CD4-positive, alpha-beta T cell (primary cell): ENCODE measurements at regions not wholly inside any gene's neighbourhood (a gene's known extent, or its start where the extent isn't known, plus 50 kb on each side); places are given as distances from the start of the nearest gene placed in this dataset.

Source experiments
- ATAC-seq: fragments of 200-7000 bp; cut with Tn5 transposase; one replicate; pipeline ENCODE4 v1.10.0; 2022; ENCODE audit warnings: mild to moderate bottlenecking; ENCODE audit not compliant: poor library complexity
- CTCF ChIA-PET: fragments of 350-600 bp; sonication (Branson Sonifier 250); formaldehyde crosslinking; loops from one replicate; lab custom pipeline; 2021; ENCODE audit warnings: antibody characterized with exemption, inconsistent platforms; lab: Charles Lee
- POLR2A ChIA-PET: fragments of 350-600 bp; sonication (Branson Sonifier 250); formaldehyde crosslinking; loops from one replicate; lab custom pipeline; 2021; ENCODE audit warnings: antibody characterized with exemption, inconsistent platforms; lab: Charles Lee
- DNase-seq, 14 experiments: peaks; one replicate each; pipeline ENCODE4 v3.0.0-alpha.2; 2013 to 2020; ENCODE audit warnings: mixed read lengths in 2 of 14
- H3K27ac ChIP-seq, 2 donors: one replicate each; pipeline versions ENCODE4 v1.5.1 to v1.7.0; 2013; ENCODE audit warnings: low read length in 2 of 2, low read depth in 1 of 2, mild to moderate bottlenecking in 1 of 2
- H3K27me3 ChIP-seq, 2 experiments: 1 replicate in 1 of 2; 2 replicates in 1 of 2; pipeline versions ENCODE4 v1.6.1 to v1.7.0; 2013; ENCODE audit warnings: low read length in 2 of 2, control low read depth in 1 of 2, mild to moderate bottlenecking in 1 of 2, moderate library complexity in 1 of 2; ENCODE audit not compliant: insufficient read depth in 2 of 2, control insufficient read depth in 1 of 2
- H3K36me3 ChIP-seq: one replicate; pipeline ENCODE4 v1.6.1; 2013; ENCODE audit warnings: low read length, control low read depth; ENCODE audit not compliant: insufficient read depth
- H3K4me1 ChIP-seq: one replicate; pipeline ENCODE4 v1.6.1; 2013; ENCODE audit warnings: low read length, control low read depth; ENCODE audit not compliant: insufficient read depth
- H3K4me3 ChIP-seq: one replicate; pipeline ENCODE4 v1.5.1; 2013; ENCODE audit warnings: mild to moderate bottlenecking, low read length, moderate library complexity
- H3K9me3 ChIP-seq, 2 experiments: 1 replicate in 1 of 2; 2 replicates in 1 of 2; pipeline versions ENCODE4 v1.6.1 to v1.7.0; 2013; ENCODE audit warnings: low read length in 2 of 2, mild to moderate bottlenecking in 2 of 2, control low read depth in 1 of 2, moderate library complexity in 1 of 2; ENCODE audit not compliant: control insufficient read depth in 1 of 2, insufficient read depth in 1 of 2
- H3K27ac Mint-ChIP-seq: one replicate; pipeline ENCODE4 v1.8.0; 2020; ENCODE audit warnings: mixed read lengths
- H3K27me3 Mint-ChIP-seq: one replicate; pipeline ENCODE4 v1.8.0; 2021; ENCODE audit warnings: mixed read lengths
- H3K36me3 Mint-ChIP-seq: one replicate; pipeline ENCODE4 v1.8.0; 2021; ENCODE audit warnings: low read depth, mixed read lengths
- H3K4me1 Mint-ChIP-seq: one replicate; pipeline ENCODE4 v1.8.0; 2021; ENCODE audit warnings: low read depth, mixed read lengths
- H3K4me3 Mint-ChIP-seq: one replicate; pipeline ENCODE4 v1.8.0; 2020; ENCODE audit warnings: mild to moderate bottlenecking, mixed read lengths
- H3K9me3 Mint-ChIP-seq: one replicate; pipeline ENCODE4 v1.8.0; 2020; ENCODE audit warnings: mixed read lengths
- intact Hi-C, 2 experiments: fragments of 100-400 bp; cut with DNase I in 1 of 2; cut with micrococcal nuclease in 1 of 2; formaldehyde crosslinking; loops; one replicate each; pipeline versions ENCODE4 v1.15.1 to v1.9.0; 2023 to 2025; cut with DNase I, micrococcal nuclease
- TF ChIP-seq, protein P1 (sequence below): fragments of 200-600 bp; IDR thresholded peaks from one replicate; pipeline ENCODE4 v1.8.0; 2022; ENCODE audit warnings: antibody characterized with exemption, mild to moderate bottlenecking

DNA sequence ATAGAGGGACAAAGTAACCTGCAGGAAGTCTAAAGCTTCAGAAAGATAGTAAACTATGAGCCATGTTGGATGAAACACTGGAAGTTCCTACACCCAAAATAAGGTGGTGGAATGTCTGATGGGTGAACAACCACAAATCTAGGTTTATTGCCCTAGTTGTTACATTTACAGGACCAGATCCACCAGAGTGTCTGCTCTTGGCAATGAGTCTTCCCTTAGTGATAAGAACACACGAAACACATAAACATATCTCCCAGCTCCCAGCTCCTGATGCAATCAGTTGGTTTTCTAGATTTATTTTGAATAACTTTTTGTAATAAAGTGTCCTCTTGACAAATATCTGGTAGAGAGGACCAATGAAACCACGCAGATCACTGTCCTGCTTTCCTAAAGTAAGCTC is 329.7 kb upstream of the WWC1 start:
- Mint-ChIP-seq H3K27ac (no peak overlapping the region), H3K36me3 (no peaks in the 10 kb centered on the region), H3K9me3 (peaks cover 13% of the 10 kb centered on the region), H3K4me3 (no peak overlapping the region), H3K27me3 (peaks cover 3% of the 10 kb centered on the region), H3K4me1 (no peaks in the 10 kb centered on the region)
- Histone ChIP-seq H3K27me3 (no peaks in the 10 kb centered on the region), H3K9me3 (peaks cover 0 to 11% of the 10 kb centered on the region in 2 experiments), H3K4me3 (no peak overlapping the region), H3K27ac (no peak overlapping the region), H3K4me1 (no peaks in the 10 kb centered on the region), H3K36me3 (no peaks in the 10 kb centered on the region)
- intact Hi-C loops, result no loop called here
- TF ChIP-seq, protein P1, sequence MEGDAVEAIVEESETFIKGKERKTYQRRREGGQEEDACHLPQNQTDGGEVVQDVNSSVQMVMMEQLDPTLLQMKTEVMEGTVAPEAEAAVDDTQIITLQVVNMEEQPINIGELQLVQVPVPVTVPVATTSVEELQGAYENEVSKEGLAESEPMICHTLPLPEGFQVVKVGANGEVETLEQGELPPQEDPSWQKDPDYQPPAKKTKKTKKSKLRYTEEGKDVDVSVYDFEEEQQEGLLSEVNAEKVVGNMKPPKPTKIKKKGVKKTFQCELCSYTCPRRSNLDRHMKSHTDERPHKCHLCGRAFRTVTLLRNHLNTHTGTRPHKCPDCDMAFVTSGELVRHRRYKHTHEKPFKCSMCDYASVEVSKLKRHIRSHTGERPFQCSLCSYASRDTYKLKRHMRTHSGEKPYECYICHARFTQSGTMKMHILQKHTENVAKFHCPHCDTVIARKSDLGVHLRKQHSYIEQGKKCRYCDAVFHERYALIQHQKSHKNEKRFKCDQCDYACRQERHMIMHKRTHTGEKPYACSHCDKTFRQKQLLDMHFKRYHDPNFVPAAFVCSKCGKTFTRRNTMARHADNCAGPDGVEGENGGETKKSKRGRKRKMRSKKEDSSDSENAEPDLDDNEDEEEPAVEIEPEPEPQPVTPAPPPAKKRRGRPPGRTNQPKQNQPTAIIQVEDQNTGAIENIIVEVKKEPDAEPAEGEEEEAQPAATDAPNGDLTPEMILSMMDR, result no peak
- no peak for ATAC-seq
- ChIA-PET CTCF (no interaction called here), POLR2A (no interaction called here)
- DNase-seq, result no peak

DNA sequence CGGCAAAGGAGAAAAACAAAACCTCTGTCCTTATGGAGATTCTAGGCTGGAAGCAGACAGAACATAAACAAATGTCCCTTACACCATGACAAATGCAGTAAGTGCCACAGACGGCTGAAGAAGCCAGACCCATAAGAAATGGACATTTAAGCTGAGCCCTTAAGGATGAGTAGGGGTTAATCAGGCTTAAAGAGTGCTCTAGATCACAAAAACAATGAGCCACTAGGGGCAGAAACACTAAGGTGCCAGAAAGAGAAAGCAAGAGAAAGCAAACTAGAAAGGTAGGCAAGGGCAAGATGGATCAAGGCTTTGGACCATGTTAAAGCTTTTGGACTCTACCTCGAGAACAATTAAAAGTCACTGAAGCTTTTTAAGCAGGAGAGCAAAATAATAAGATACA is 326.9 kb upstream of the WWC1 start:
- ATAC-seq (no peak), DNase-seq (no peak)
- TF ChIP-seq, protein P1, result no peak
- Histone ChIP-seq H3K4me1 (no peaks in the 10 kb centered on the region), H3K27me3 (no peaks in the 10 kb centered on the region), H3K9me3 (peaks cover 0 to 7% of the 10 kb centered on the region in 2 experiments), H3K27ac (no peak overlapping the region), H3K4me3 (no peak overlapping the region), H3K36me3 (no peaks in the 10 kb centered on the region)
- no peaks in the 10 kb centered on the region for H3K36me3 Mint-ChIP-seq
- H3K27me3 Mint-ChIP-seq, result peaks cover 3% of the 10 kb centered on the region
- H3K4me3 Mint-ChIP-seq, result no peak overlapping the region
- H3K27ac Mint-ChIP-seq, result no peak overlapping the region
- intact Hi-C loops, result no loop called here
- peaks cover 5% of the 10 kb centered on the region for H3K9me3 Mint-ChIP-seq
- no peaks in the 10 kb centered on the region for H3K4me1 Mint-ChIP-seq
- CTCF ChIA-PET, result no interaction called here
- POLR2A ChIA-PET, result no interaction called here

DNA sequence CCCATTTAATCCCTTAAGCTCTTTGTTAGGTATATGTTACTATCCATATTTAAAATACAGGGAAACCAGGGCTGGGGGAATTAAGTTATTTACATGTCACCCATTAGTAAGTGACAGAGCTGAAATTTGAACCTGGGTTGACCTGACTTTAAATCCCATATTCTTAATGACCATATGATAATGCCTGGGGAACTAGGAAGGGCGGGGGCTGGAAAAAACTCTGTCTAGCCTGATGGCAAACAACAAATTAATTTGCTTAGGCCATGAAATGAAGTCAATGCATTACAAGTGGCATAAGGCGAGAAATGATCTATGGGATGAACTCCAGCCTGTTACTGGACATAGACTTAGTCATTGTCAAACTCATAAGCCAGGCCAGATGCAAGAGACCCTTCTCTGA is 325.7 kb upstream of the WWC1 start:
- ChIA-PET CTCF (no interaction called here), POLR2A (no interaction called here)
- Mint-ChIP-seq H3K27me3 (peaks cover 3% of the 10 kb centered on the region), H3K9me3 (peaks cover 5% of the 10 kb centered on the region), H3K27ac (no peak overlapping the region), H3K4me1 (no peaks in the 10 kb centered on the region), H3K4me3 (no peak overlapping the region), H3K36me3 (no peaks in the 10 kb centered on the region)
- TF ChIP-seq, protein P1, result no peak
- Histone ChIP-seq H3K36me3 (no peaks in the 10 kb centered on the region), H3K4me1 (no peaks in the 10 kb centered on the region), H3K27ac (no peak overlapping the region), H3K4me3 (no peak overlapping the region), H3K27me3 (no peaks in the 10 kb centered on the region), H3K9me3 (no peaks in the 10 kb centered on the region)
- ATAC-seq (no peak), DNase-seq (no peak)
- intact Hi-C loops, result no loop called here
